ENCODE measurements at regions not wholly inside any gene's neighbourhood (a gene's known extent, or its start where the extent isn't known, plus 50 kb on each side); places are given as distances from the start of the nearest gene placed in this dataset.

GRCh38 chr3:69542805-69543429, 157.0 kb upstream of the FRMD4B start:
- TF ChIP-seq POLR2A (IDR thresholded peaks at IDR 0.05) (no peak), POLR2AphosphoS5 (IDR thresholded peaks at IDR 0.05) (no peak), EP300 (IDR thresholded peaks at IDR 0.05; ENCODE audit: low read depth) (no peak)
- TF ChIP-seq, protein P1, sequence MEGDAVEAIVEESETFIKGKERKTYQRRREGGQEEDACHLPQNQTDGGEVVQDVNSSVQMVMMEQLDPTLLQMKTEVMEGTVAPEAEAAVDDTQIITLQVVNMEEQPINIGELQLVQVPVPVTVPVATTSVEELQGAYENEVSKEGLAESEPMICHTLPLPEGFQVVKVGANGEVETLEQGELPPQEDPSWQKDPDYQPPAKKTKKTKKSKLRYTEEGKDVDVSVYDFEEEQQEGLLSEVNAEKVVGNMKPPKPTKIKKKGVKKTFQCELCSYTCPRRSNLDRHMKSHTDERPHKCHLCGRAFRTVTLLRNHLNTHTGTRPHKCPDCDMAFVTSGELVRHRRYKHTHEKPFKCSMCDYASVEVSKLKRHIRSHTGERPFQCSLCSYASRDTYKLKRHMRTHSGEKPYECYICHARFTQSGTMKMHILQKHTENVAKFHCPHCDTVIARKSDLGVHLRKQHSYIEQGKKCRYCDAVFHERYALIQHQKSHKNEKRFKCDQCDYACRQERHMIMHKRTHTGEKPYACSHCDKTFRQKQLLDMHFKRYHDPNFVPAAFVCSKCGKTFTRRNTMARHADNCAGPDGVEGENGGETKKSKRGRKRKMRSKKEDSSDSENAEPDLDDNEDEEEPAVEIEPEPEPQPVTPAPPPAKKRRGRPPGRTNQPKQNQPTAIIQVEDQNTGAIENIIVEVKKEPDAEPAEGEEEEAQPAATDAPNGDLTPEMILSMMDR (IDR thresholded peaks at IDR 0.05), result no peak

All from transverse colon (tissue), 4 donors.